ENCODE measurements at regions not wholly inside any gene's neighbourhood (a gene's known extent, or its start where the extent isn't known, plus 50 kb on each side); places are given as distances from the start of the nearest gene placed in this dataset.

DNA sequence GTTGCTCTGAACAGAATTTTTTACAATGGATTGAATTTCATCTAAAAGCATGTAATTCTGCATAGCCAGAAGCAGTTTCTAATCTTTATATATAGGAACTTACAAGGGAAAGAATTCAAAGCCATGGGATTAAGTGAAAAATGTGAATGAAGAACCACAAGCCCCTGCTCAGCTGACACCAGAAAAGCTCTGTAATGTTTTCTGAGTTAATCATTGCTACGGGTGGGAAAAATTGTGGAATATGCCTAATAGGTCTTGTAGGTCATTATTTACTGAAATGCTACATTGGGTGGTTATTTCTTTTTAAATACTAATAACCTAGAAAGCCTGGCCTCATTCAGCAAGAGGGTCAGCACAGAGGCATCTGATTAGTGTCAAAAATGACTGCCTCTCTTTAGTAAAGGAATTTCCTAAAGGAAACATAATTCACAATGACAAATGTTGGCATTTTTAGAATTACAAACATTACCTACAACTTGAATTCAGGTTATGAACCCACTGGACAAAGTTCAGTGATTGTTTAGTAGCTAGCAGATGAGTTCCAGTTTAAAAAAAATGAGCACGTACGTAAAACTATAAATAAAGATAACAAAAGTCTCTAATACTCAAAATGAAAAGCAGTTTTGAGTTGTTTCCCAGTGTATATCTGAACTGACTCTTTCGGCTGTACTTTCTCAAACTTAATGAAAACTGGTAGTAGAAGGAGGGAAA, 75.3 kb downstream of the BMP4 start:
- CTCF ChIA-PET = interaction anchor here (0.9 kb wide), 1 partner anchor 10 kb away, joined by 3 read pairs; no protein-coding TSS in a partner anchor
- Histone ChIP-seq H2AFZ (ENCODE audit: insufficient read depth, low read depth, low read length, poor library complexity, severe bottlenecking) (no peak overlapping the region), H3K27ac (ENCODE audit: low read length in 2 of 2) (no peak overlapping the region), H3K9ac (ENCODE audit: low read length) (no peak overlapping the region), H3K36me3 (replicated peaks in 1 of 2; ENCODE audit: control extremely low read depth in 1 of 2, control insufficient read depth in 1 of 2, extremely low read depth in 1 of 2, insufficient read depth in 2 of 2, low read length in 1 of 2) (no peaks in the 10 kb centered on the region), H4K20me1 (ENCODE audit: control insufficient read depth, insufficient read depth, low read length, poor library complexity, severe bottlenecking) (no peaks in the 10 kb centered on the region), H3K4me1 (ENCODE audit: control insufficient read depth in 2 of 2, insufficient read depth in 2 of 2, low read length in 2 of 2) (no peaks in the 10 kb centered on the region), H3K9me3 (ENCODE audit: control extremely low read depth in 1 of 3, control insufficient read depth in 2 of 3, insufficient read depth in 1 of 3, low read length in 2 of 3) (no peaks in the 10 kb centered on the region), H3K4me3 (ENCODE audit: control extremely low read depth in 1 of 5, extremely low read depth in 1 of 5, insufficient read depth in 1 of 5, low read depth in 2 of 5, low read length in 4 of 5) (no peak overlapping the region), H3K4me2 (replicated peaks; ENCODE audit: low read depth, low read length, poor library complexity, severe bottlenecking) (no peak overlapping the region), H3K79me2 (ENCODE audit: control insufficient read depth, insufficient read depth, low read length) (no peaks in the 10 kb centered on the region), H3K27me3 (replicated peaks in 1 of 4; ENCODE audit: control extremely low read depth in 1 of 4, control insufficient read depth in 3 of 4, insufficient read depth in 4 of 4, low read length in 3 of 4) (no peaks in the 10 kb centered on the region)
- peaks cover 11% of the 10 kb centered on the region for H3K27me3 Mint-ChIP-seq
- DNase-seq (no peak), ATAC-seq (ENCODE audit: low read depth) (no peak)
- WGBS (ENCODE audit: insufficient coverage) = no CpG with 5 or more reads among the region's 4 CpGs
- no peak overlapping the region for H3K27ac Mint-ChIP-seq
- no peak for TF ChIP-seq EZH2 (IDR thresholded peaks at IDR 0.05; ENCODE audit: borderline replicate concordance, insufficient read depth, low read depth, low read length, poor library complexity, severe bottlenecking)
- TF ChIP-seq, protein P1, sequence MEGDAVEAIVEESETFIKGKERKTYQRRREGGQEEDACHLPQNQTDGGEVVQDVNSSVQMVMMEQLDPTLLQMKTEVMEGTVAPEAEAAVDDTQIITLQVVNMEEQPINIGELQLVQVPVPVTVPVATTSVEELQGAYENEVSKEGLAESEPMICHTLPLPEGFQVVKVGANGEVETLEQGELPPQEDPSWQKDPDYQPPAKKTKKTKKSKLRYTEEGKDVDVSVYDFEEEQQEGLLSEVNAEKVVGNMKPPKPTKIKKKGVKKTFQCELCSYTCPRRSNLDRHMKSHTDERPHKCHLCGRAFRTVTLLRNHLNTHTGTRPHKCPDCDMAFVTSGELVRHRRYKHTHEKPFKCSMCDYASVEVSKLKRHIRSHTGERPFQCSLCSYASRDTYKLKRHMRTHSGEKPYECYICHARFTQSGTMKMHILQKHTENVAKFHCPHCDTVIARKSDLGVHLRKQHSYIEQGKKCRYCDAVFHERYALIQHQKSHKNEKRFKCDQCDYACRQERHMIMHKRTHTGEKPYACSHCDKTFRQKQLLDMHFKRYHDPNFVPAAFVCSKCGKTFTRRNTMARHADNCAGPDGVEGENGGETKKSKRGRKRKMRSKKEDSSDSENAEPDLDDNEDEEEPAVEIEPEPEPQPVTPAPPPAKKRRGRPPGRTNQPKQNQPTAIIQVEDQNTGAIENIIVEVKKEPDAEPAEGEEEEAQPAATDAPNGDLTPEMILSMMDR (IDR thresholded peaks at IDR 0.05) = no peak
- peaks cover 4% of the 10 kb centered on the region for H3K9me3 Mint-ChIP-seq (ENCODE audit: insufficient read depth)
- intact Hi-C loops (cut with micrococcal nuclease) = no loop called here
- H3K4me3 Mint-ChIP-seq = no peak overlapping the region
- POLR2A ChIA-PET = no interaction called here
- no peaks in the 10 kb centered on the region for H3K4me1 Mint-ChIP-seq

DNA sequence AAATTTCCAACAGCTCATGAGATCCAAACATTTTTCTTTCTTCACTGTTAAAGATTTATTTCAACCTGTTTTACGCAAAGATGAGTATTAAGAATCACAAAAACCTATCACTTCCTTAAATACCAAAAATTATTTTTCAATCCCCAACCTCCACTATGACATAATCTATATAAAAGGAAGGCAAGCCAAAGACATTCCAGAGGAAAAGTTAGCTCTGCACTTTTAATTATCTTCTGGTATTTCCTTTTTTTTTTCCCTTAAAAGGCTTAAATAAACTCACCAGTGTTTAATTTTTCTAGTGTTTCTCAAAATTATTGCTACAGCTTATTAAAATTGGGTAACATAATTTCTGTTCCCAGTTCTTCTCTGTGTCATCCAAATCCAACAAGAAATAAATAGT, 75.9 kb downstream of the BMP4 start:
- ATAC-seq (ENCODE audit: low read depth) = no peak
- no peak for DNase-seq
- peaks cover 4% of the 10 kb centered on the region for H3K9me3 Mint-ChIP-seq (ENCODE audit: insufficient read depth)
- Histone ChIP-seq H3K27me3 (replicated peaks in 1 of 4; ENCODE audit: control extremely low read depth in 1 of 4, control insufficient read depth in 3 of 4, insufficient read depth in 4 of 4, low read length in 3 of 4) (no peaks in the 10 kb centered on the region), H2AFZ (ENCODE audit: insufficient read depth, low read depth, low read length, poor library complexity, severe bottlenecking) (no peak overlapping the region), H3K9ac (ENCODE audit: low read length) (no peak overlapping the region), H3K27ac (ENCODE audit: low read length in 2 of 2) (no peak overlapping the region), H3K79me2 (ENCODE audit: control insufficient read depth, insufficient read depth, low read length) (no peaks in the 10 kb centered on the region), H3K9me3 (ENCODE audit: control extremely low read depth in 1 of 3, control insufficient read depth in 2 of 3, insufficient read depth in 1 of 3, low read length in 2 of 3) (no peaks in the 10 kb centered on the region), H4K20me1 (ENCODE audit: control insufficient read depth, insufficient read depth, low read length, poor library complexity, severe bottlenecking) (no peaks in the 10 kb centered on the region), H3K4me3 (ENCODE audit: control extremely low read depth in 1 of 5, extremely low read depth in 1 of 5, insufficient read depth in 1 of 5, low read depth in 2 of 5, low read length in 4 of 5) (no peak overlapping the region), H3K4me1 (ENCODE audit: control insufficient read depth in 2 of 2, insufficient read depth in 2 of 2, low read length in 2 of 2) (no peaks in the 10 kb centered on the region), H3K4me2 (replicated peaks; ENCODE audit: low read depth, low read length, poor library complexity, severe bottlenecking) (no peak overlapping the region), H3K36me3 (replicated peaks in 1 of 2; ENCODE audit: control extremely low read depth in 1 of 2, control insufficient read depth in 1 of 2, extremely low read depth in 1 of 2, insufficient read depth in 2 of 2, low read length in 1 of 2) (no peaks in the 10 kb centered on the region)
- WGBS (ENCODE audit: insufficient coverage) = 80% methylated on average over 1 of the region's 1 CpG
- H3K4me1 Mint-ChIP-seq = no peaks in the 10 kb centered on the region
- peaks cover 12% of the 10 kb centered on the region for H3K27me3 Mint-ChIP-seq
- TF ChIP-seq, protein P1 (IDR thresholded peaks at IDR 0.05) = no peak
- no peak for TF ChIP-seq EZH2 (IDR thresholded peaks at IDR 0.05; ENCODE audit: borderline replicate concordance, insufficient read depth, low read depth, low read length, poor library complexity, severe bottlenecking)
- ChIA-PET POLR2A (no interaction called here), CTCF (no interaction called here)
- H3K4me3 Mint-ChIP-seq = no peak overlapping the region
- no peak overlapping the region for H3K27ac Mint-ChIP-seq
- intact Hi-C loops (cut with micrococcal nuclease) = no loop called here

Data from B cell (primary cell).